Hepatocyte (in vitro differentiated cells): ENCODE measurements at regions not wholly inside any gene's neighbourhood (a gene's known extent, or its start where the extent isn't known, plus 50 kb on each side); places are given as distances from the start of the nearest gene placed in this dataset.

Experiments used
- EZH2phosphoT487 ChIP-seq: fragments of 200-600 bp; sonication (generic); IDR thresholded peaks from one replicate; pipeline ENCODE4 v1.6.1; 2018; ENCODE audit warnings: antibody characterized with exemption, mild to moderate bottlenecking, low read depth, moderate library complexity; ENCODE audit not compliant: unreplicated experiment, severe bottlenecking
- TF ChIP-seq, protein P1 (sequence below): fragments of 200-600 bp; sonication (generic); IDR thresholded peaks from 2 replicates; pipeline ENCODE4 v1.5.1; 2016; ENCODE audit warnings: antibody characterized with exemption, mild to moderate bottlenecking; ENCODE audit not compliant: poor library complexity

DNA sequence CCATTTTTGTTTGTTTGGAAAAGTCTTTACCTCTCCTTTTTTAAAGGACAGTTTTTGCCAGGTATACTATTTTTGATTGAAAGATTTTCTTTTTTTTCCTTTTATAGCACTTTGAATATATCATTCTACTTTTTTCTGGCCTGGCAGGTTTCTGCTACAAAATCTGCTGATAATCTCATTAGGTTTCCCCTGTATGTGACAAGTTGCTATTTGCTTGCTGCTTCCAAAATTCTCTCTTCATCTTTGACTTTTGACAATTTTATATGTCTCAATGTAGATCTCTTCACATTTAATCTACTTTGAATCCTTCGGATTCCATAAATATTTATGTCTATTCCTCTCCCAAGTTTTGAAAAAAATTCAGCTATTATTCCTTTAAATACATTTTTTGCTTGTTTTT lies 838.5 kb downstream of the IGSF11 start:
- TF ChIP-seq, protein P1, sequence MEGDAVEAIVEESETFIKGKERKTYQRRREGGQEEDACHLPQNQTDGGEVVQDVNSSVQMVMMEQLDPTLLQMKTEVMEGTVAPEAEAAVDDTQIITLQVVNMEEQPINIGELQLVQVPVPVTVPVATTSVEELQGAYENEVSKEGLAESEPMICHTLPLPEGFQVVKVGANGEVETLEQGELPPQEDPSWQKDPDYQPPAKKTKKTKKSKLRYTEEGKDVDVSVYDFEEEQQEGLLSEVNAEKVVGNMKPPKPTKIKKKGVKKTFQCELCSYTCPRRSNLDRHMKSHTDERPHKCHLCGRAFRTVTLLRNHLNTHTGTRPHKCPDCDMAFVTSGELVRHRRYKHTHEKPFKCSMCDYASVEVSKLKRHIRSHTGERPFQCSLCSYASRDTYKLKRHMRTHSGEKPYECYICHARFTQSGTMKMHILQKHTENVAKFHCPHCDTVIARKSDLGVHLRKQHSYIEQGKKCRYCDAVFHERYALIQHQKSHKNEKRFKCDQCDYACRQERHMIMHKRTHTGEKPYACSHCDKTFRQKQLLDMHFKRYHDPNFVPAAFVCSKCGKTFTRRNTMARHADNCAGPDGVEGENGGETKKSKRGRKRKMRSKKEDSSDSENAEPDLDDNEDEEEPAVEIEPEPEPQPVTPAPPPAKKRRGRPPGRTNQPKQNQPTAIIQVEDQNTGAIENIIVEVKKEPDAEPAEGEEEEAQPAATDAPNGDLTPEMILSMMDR: no peak
- no peak for TF ChIP-seq EZH2phosphoT487
